NT2/D1 (cell line): ENCODE measurements at regions not wholly inside any gene's neighbourhood (a gene's known extent, or its start where the extent isn't known, plus 50 kb on each side); places are given as distances from the start of the nearest gene placed in this dataset.

Source experiments
- SUZ12 ChIP-seq: IDR thresholded peaks from 2 replicates; pipeline ENCODE4 v1.6.1; 2011; ENCODE audit not compliant: insufficient read length, insufficient read depth; ENCODE audit errors: extremely low read depth
- YY1 ChIP-seq: IDR thresholded peaks from 2 replicates; pipeline ENCODE4 v1.6.1; 2011; ENCODE audit not compliant: insufficient read length, insufficient read depth
- ZNF274 ChIP-seq: IDR thresholded peaks from 2 replicates; pipeline ENCODE4 v1.6.1; 2011; ENCODE audit warnings: mild to moderate bottlenecking, low read depth, low read length

DNA sequence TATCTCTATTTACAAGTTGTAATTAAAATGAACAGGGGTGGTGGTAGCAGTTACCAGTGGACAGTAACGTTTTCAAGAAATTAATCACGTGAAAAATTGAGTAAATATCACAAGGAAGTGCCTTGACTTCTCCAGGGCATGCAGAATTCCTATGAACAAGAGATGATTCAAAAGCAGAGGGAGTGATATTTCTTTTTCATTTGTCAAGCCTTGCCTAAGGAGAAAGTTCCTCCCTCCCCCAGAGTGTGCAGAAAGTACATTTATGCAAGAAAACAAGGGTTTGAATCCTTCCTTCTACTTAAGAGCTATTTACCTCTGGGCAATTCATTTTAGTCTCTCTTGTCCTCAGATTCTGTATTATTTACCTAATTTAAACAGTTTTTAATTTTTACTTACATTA is 53.3 kb upstream of the ZNF385D start:
- TF ChIP-seq ZNF274 (no peak), YY1 (no peak), SUZ12 (no peak)
